ENCODE measurements at regions not wholly inside any gene's neighbourhood (a gene's known extent, or its start where the extent isn't known, plus 50 kb on each side); places are given as distances from the start of the nearest gene placed in this dataset.

DNA sequence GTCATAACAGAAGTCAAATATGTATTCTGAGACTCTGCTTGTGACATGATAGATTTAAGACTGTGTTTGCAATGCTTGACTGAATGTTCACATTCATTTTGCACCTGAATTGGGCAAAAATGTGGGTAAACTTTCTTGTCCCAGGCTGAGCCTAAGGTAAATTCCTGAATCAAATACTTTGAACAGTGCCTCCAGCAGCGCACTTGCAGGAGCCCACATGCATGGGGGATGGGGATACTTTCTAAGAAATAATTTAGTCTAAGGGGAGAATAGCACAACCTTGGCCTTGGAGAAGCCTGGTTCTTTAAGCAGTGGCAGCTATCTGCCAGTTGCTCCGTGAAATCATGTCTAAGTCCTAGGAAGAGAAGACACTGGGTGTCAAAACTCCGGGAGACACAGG lies 163.5 kb upstream of the EGFLAM start:
- DNase-seq = no peak

DNA sequence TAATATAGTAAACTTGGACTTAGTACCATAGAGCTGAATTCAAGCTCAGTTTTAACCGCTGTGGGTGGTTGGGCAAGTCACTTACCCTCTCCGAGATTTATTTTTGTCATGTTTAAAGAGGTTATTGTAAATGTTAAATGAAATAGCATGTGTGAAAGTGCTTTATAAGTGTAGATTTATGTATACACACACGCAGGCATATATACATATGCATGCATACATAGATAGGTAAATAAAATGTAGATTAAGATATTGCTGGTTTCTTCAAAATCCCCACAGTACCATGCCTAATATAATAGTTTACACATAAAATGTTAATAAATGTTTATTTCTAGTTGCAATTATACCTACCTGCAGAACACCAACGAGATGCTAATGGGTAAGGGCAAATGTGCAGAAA lies 164.5 kb upstream of the EGFLAM start:
- no peak for DNase-seq

DNA sequence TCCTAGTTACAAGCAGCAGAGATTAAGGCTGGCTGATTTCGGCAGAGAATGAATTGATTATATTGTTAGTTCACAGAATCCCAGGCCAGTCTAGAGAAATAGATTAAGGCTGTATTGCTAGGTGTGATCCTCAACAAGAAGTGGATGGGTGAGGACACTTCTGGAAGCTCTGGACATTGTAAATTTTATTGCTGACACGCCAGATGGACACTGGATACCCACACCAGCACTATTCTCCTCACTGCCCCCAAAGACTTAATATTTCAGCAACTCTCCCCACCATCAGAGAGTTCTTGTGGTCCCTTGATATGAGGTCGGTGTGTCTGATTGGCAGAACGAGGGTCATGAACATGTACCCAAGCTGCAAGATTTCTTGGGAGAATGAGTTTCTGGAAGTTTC lies 171.6 kb upstream of the EGFLAM start:
- no peak for DNase-seq

DNA sequence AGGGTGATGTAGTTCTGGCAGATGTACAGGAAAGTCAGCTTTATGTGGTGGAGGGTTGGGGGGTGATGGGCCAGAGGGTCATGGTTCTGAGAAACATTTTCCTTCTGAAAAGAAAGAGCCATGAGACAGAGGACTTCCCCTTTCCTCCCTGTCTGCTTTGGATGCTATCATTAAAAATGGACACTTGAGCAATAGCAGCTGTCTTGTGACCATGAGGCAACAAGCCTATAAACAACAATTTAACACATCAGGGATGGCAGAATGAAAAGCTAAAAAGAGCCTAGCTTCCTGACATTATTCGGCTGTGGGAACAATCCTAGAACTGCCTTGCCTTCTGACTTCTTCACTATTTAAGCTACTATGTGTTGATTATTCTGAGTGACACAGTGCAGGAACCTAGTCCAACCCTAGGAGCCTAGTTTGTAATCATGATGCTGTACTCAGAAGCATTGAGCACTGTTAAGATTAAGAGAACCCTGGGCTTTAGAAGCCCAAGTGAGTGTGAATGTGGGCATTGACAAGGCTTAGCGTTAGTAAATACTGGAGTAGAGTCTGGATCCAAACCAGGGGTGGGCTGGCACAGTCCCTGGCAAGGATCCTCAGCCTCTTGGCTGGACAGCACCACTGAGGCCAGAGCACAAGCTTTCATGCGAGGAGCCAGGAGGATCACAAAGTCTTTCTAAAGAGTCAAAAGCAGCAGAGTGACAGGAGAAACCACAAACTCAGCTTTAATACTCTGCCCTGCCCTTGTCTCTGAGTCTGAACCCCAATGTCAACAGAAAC lies 178.5 kb upstream of the EGFLAM start:
- DNase-seq = no peak

DNA sequence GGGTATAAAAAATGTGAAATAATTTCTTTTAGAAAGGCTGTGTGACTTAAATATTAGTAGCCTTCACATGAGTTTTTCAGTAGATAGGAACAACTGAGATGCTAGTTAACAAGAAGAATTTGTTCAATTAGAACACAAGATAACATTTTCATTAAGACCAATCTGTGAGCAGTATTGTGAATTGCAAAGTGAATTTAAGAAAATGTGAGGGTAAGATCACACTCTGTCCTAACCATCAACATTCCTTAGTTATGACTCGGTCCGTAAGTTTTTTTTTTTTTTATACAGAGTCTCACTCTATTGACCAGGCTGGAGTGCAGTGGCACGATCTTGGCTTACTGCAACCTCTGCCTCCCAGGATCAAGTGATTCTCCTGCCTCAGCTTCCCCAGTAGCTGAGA lies 180.2 kb upstream of the EGFLAM start:
- no peak for DNase-seq

DNA sequence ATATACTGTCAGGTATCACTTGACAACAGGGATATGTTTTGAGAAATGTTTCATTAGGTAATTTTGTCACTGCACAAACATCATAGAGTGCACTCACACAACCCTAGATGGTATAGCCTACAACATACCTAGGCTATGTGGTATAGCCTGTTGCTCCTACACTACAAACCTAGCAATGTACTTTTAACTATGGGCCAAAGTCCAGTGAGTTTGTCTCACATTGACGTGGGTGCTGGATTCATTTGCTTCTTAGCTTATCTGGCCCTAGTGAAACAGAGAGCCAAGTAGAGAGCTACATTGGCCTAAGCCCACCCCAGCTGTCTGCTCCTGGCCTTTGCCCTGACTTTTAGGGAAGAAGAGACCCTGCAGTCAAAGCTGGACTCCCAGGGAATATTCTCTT lies 180.7 kb upstream of the EGFLAM start:
- no peak for DNase-seq

DNA sequence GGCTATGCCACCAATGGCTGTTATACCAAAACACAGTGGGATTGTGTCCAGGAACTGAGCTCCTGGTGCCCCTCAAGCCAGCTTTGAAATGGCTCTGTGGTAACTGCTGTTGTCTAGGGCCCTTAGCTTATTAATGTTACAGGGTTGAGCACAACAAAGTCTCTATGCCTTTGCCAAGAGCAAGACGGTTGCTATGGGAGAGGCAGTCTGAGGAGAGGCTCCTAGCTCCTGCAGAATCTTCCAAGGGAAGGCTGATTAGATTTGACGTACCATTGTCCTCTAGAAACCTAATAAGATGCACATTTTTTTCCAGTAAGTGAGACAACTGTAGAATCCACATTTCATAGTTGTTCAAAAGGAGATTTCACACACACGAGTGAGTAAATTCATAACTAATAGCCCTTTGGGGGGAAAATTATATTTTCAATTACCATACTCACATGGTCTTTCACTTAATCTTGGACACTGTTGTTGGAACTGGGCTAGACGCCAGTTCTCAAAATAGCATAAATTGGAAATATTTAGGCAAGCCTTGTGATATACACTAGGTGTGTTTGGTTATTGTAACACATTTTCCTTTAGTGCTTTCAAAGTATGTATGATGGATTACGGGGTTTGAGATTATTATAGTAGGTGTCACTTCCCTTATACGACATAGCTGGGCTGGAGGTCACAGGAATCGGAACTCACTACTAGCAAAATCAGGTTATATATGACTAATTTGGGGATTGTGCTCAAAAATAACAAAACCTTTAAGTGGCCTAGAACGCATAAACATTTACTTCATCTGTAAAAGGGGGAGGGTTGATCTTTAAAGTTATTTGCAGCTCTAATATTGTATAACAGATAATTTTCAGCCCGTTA lies 186.3 kb upstream of the EGFLAM start:
- DNase-seq = no peak

DNA sequence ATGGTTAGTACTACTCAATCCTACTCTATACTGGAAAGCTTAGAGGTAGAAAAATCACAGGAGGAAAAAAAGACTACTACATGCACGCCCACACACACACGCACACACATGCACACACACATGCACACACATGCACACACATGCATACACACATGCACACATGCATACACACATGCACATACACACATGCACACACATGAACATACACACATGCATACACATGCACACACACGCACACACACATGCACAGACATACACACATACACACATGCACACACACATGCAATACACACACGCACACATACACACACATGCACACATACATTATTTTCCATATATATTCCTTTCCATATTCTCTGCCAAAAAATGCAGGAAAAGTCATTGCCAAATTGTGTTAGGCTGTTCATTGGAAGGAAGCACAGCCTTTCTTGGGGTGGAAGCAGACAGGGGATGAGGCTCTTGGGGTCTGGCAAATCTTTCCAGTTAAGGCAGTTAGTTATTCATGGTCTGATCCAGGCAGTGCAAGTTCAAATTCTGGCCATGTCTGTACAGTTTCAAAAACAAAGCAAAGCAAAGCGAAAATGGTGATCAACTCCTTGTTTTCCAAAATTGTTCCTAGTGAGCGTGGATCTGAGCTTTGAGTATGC lies 187.9 kb upstream of the EGFLAM start:
- no peak for DNase-seq

DNA sequence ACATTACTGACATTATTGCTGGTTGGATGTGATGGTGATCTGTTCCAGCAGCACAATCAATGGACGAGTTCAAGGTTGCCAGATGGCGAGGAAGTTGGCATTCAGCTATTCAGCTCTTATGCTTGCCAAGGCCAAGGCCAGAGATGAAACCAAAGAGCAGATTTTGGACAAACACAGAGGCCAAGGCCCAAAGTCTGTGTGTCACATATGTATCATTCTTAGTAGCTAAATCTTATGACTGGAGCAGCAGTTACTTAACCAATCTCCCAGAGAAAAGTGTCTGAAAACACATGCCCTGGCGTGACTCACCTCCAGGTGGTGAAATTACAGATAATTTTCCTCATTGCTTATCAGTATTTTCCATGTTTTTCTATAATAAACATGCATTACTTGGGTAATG lies 189.0 kb upstream of the EGFLAM start:
- no peak for DNase-seq

DNA sequence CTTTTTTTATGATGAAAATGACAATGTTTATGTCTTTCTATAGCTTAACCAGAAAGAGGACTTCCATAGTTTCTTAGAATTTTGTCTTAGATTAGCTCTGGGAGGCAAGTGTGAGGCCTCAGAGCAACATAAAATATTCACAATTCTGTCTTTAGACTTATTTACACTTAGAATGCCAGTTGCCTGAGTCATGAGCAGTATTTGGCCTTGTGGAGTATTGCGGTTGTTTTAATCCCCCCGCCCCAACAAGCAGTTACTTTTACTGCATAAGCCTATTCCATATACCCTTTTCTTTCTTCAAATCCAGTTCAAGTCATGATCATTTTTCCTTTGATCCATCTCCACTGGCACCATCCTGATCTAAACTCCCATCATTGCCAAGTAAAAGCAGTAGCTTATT lies 198.0 kb upstream of the EGFLAM start:
- DNase-seq = no peak

DNA sequence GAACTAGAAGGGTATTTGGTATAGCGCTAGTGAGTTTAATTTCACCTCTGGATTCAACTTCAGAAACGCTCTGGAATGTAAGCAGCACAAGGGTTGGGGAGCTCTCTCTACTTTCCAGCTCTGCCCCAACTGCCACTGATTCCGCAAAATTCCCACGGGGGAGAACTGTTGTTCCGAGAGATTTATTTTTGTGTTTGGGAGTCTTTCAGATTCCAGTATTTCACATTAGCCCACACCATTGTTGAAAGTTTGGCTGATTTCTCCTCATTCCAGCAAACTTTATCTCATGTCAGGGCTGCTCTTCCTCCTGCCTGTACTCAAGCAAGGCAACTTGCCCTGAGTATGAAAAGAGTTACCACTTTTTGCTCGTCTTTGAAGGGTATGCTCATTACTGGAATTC lies 198.5 kb upstream of the EGFLAM start:
- DNase-seq = no peak

DNA sequence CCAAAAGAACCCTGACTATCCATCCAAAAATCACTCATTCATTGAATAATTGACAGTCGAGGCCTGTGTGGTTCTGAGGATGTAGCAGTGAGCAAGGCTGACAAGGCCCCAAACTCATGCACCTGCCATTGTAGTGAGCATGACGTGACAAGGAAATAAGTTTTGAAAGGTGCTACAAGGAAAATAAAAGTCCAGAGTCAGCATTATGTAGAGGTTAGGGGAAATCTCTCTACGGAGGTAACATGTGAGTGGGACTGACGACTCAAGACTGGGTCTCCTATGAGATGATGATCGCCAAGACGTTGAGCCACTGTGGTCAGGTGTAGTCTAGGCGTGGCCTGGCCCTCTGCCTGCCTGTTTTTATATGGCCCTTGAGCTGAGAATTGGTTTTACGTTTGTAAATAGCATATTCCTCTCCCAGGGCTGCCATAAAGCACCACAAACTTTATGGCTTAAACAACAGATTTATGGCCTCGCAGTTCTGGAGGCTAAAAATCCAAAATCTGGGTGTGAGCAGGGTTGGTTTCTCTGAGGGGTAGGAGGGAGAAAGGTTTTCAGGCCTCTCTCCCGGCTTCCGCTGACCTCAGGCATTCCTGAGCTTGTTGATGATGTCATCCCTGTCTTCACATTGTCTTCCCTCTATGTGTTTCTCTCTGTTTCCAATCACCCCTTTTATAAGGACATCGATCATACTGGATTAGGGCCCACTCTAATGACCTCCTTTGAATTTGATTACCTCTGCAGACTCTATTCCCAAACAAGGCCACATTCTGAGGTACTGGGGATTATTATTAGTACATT lies 206.4 kb upstream of the EGFLAM start:
- DNase-seq = no peak

DNA sequence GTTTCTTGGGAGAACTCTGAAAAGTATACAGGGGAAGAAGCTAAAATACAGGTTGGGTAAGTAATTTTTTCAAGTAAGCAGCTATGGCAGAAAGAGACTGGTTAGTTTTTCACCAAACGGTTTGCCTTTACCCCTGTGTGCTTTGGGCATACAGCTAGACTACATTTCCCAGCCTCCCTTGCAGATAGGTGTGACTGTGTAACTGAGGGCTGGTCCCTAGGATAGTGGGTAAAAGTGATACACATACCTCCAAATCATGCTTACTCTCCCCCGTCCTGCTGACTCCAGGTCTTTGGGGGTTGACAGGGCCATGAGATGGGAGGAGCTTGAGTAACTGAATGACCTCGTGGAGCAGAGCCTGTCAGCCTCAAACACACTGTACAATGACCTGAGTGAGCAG lies 208.6 kb upstream of the GDNF start:
- no peak for DNase-seq

DNA sequence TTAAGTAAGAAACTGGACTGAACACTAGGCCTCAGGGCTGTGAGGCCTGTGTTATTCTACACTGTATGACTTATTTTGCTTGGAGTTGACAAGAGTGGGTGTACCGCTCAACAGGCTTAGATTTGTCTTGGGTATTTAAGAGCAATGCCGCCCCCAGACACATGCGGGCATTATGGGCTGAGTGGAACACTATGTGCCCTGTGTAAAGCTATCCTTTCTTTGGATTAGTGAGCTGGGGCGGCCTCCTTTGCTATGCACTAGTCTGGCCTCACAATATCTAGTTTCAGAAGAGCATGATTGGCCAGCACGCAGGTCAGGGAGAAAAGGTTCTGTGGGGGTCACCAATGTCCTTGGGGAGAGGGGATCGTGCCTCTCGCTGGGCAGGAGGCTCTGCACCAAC lies 206.3 kb upstream of the GDNF start:
- no peak for DNase-seq

DNA sequence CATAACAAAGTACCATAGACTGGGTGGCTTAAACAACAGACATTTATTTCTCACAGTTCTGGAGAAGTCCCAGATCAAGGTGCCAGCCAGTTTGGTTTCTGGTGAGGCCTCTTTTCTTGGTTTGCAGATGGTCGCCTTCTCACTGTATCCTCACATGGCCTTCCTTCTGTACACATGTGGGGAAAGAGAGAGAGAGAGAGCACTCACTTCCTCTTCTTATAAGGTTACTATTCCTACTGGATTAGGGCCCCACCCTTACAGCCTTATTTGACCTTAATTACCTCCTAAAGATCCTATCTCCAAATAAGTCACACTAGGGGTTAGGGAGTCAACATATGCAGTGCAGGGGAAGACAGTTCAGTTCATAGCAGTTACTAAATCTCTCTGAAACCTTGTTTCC lies 205.6 kb upstream of the GDNF start:
- no peak for DNase-seq

DNA sequence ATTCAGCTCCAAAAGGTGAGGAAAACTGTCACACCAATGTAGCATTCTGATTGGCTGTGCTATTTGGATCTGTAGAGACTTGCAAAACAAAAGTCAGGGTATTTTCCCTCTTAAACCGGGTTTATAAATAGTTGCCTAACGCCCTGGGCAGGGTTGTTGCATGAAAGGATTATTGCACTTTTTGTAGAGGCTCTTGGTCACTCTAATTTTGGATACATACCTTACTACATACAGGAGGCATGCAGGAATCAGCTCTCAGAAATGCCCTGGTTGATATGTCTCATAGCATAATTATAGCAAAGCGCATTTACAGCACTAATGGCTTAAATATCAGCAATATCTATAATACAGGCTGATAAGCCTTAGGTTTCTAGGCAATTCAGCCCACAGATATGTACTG lies 200.0 kb upstream of the GDNF start:
- DNase-seq = no peak

DNA sequence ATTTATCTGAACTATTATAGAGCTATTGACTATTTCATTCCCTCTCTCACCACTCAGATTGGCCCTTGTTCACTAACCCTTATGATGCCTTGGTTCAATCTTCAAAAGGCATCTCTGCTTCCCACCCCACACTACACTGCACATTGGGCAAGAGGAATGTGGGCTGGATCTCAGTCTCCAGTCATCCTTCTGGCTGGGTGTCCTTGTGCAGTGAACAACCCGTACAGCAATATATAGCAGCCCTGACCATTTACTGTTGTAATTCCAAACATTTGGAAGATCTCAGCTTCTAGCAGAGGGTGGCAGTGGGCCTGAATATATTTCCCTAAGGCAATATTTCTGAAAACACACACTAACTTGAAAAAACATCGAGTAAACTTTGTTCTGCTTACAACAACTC lies 199.2 kb upstream of the GDNF start:
- no peak for DNase-seq

DNA sequence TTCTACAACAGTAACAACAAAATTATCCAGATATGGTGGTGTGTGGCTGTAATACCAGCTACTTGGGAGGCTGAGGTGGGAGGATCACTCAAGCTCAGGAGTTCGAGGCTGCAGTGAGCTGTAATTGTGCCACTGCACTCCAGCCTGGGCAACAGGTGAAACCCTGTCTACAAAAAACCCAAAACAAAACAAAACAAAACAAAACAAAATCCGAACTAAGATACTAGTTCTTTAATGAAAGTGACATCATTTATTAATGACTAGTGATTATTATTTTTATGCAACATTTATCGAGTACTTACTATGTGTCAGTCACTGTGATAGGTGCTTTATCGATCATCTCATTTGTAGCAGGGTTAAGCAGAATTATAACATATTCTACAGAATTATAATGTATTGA lies 196.9 kb upstream of the GDNF start:
- DNase-seq = no peak

DNA sequence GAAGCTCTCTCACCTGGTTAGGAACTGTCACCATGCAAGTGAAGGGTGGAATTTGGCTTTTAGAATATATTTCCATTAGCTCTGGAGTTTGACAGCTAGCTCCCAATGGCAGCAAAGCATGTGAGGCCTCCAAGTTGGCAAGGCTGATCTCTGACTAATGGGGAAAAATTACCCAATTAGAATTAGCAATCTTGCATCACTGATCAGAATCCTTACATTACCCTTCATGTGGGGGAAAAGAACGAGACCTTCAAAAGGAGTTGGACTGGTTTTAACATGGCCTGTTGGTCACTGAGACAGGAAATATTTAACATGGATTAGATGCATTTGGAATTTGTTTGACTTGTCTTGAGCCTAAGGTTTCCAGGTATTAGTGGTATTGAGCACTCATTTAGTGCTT lies 192.3 kb upstream of the GDNF start:
- DNase-seq = no peak

DNA sequence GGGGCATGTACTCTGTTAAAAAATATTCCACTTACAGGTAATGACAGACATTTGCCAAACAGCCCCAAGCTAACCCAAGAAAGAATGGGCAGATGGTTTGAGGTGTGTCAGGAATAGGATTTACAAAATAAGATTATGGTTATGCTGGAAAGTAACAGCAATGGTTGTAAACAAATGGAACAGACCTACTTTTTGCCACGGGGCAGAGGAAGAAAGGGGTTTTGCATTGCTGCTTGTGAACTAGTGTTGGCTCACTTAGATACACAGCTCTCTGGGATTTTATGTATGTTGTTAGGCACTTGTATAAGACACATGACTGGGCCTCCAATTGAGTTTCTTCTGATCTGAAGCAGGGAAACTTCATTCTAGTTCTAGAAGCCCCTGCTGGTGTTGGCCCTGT lies 191.5 kb upstream of the GDNF start:
- no peak for DNase-seq

DNA sequence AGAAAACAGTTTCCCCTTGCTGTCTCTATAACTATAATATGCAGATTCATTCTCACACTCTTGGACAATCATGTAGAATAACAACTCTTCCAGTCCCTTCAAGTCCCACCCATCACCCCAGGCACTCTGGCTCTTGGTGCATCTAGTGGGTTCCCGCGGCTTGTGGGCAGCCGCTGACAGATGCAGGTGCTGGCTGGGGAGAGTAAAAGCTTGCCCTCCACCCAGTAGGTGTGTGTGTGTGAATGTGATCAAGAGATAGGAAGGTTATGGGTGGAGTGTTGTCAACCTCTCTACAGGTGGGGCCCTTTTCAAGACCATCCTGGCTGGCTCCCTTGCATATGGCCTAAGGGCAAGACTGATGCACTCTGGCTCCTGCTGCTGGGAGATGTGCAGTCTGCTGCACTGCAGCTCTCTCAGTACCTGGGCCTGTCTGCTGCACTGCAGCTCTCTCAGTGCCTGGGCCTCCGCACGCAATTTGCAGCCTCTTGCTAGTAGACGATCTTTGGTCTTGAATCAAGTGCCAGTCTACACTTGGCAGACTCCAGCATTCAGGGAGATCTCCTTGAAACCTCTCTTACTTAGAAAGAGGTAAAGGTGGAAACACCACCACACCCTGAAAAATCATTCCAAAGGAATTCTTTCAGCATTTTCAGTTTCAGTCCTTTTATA lies 189.7 kb upstream of the GDNF start:
- no peak for DNase-seq

DNA sequence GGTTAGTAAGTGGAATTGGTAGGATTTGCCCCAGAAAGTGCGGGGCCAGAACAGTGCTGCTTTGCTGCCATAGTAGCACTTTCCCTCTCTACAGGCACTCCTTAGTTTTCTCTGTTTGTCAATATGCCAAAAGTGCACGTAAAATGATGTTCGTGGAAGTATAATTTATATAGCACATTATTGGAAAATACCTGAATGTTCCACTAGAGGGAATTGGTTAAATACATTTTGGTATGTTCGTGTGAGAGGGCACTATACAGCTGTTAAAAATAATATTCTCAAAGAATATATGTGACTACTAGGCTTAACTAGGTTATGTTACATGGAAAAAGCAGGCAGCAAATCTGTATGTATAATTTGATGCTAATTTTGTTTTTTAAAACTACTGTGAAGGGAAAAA lies 184.0 kb upstream of the GDNF start:
- no peak for DNase-seq

DNA sequence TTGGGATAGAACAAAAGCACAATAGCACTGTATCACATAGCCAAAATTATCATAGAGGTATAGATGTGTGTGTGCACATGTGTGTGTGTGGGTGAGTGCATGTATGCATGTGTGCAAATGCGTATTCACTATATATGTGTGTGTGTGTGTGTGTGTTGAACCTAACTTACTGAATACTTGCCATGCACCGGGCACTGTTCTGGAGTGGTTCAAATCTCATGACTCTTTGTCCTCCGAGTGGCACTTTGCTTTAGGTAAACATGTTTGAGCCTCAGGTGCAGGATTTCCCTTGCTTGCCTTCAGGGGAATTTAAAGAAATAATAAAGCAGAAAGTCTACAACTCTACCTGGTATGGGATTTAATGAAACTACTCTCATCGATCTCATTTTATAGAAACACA lies 183.5 kb upstream of the GDNF start:
- no peak for DNase-seq
